NB4 (cell line): ENCODE measurements at regions not wholly inside any gene's neighbourhood (a gene's known extent, or its start where the extent isn't known, plus 50 kb on each side); places are given as distances from the start of the nearest gene placed in this dataset.
A peak's percentile ranks its signal among the peaks of the same experiment; 100 is the strongest.
"Not testable (repeated sequence)": the region's sequence is repeated elsewhere in the genome, so short reads cannot be mapped to it uniquely, and the experiment has no call there.

Experiments used
- DNase-seq: peaks from one replicate; pipeline ENCODE4 v3.0.0; 2010; ENCODE audit warnings: low read depth
- H3K4me3 ChIP-seq: one replicate; pipeline ENCODE4 v1.5.1; 2011; ENCODE audit warnings: mild to moderate bottlenecking, low read depth, low read length, moderate library complexity
- MYC ChIP-seq: IDR thresholded peaks from 2 replicates; pipeline ENCODE4 v1.6.1; 2011; ENCODE audit warnings: low read depth, low read length
- POLR2A ChIP-seq: IDR thresholded peaks from 2 replicates; pipeline ENCODE4 v1.6.1; 2011; ENCODE audit warnings: mild to moderate bottlenecking; ENCODE audit not compliant: insufficient read length; ENCODE audit errors: extremely low read depth
- TF ChIP-seq, protein P1 (sequence below): IDR thresholded peaks from one replicate; pipeline ENCODE4 v1.5.1; 2012; ENCODE audit warnings: low read depth, low read length
- TF ChIP-seq, protein P2 (sequence below): IDR thresholded peaks from 2 replicates; pipeline ENCODE4 v1.6.1; 2011; ENCODE audit warnings: low read depth, low read length

DNA sequence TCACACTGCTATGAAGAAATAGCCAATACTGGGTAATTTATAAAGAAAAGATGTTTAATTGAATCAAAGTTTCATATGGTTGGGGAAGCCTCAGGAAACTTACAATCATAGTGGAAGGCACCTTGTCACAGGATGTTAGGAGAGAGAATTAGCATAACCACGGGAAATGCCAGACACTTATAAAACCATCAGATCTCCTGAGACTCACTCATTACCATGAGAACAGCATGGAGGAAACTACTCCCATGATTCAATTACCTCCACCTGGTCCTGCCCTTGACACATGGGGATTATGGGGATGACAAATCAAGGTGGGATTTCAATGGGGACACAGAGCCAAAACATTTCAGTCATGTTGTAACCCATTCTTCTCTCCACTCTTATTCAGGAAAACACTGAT lies 472.9 kb upstream of the FSIP2 start:
- TF ChIP-seq, protein P1, sequence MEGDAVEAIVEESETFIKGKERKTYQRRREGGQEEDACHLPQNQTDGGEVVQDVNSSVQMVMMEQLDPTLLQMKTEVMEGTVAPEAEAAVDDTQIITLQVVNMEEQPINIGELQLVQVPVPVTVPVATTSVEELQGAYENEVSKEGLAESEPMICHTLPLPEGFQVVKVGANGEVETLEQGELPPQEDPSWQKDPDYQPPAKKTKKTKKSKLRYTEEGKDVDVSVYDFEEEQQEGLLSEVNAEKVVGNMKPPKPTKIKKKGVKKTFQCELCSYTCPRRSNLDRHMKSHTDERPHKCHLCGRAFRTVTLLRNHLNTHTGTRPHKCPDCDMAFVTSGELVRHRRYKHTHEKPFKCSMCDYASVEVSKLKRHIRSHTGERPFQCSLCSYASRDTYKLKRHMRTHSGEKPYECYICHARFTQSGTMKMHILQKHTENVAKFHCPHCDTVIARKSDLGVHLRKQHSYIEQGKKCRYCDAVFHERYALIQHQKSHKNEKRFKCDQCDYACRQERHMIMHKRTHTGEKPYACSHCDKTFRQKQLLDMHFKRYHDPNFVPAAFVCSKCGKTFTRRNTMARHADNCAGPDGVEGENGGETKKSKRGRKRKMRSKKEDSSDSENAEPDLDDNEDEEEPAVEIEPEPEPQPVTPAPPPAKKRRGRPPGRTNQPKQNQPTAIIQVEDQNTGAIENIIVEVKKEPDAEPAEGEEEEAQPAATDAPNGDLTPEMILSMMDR, result no peak
- TF ChIP-seq POLR2A (no peak), MYC (no peak)
- TF ChIP-seq, protein P2, sequence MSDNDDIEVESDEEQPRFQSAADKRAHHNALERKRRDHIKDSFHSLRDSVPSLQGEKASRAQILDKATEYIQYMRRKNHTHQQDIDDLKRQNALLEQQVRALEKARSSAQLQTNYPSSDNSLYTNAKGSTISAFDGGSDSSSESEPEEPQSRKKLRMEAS, result no peak
- H3K4me3 ChIP-seq, result no peak overlapping the region
- DNase-seq, result no peak

DNA sequence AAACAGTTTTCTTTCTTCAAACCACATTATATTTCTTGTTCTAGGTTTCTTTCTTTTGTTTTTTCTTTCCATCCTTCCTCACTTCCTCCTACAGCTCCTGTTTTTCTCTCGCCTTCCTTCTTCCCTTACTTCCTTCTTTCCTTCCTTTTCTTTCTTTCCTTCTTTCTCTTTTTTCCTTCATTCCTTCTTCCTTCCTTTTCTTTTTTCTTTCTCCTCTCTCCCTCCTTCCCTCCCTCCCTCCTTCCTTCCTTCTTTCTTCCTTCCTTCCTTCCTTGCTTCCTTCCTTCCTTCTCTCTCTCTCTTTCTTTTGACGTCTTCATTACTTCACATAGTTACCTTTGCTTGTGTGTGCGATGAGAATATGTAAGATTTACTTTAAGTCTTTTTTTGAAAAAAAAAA lies 470.0 kb upstream of the FSIP2 start:
- TF ChIP-seq, protein P2, result no peak
- TF ChIP-seq, protein P1, result no peak
- TF ChIP-seq POLR2A (no peak), MYC (no peak)
- H3K4me3 ChIP-seq, result no peak overlapping the region
- DNase-seq, result no peak

DNA sequence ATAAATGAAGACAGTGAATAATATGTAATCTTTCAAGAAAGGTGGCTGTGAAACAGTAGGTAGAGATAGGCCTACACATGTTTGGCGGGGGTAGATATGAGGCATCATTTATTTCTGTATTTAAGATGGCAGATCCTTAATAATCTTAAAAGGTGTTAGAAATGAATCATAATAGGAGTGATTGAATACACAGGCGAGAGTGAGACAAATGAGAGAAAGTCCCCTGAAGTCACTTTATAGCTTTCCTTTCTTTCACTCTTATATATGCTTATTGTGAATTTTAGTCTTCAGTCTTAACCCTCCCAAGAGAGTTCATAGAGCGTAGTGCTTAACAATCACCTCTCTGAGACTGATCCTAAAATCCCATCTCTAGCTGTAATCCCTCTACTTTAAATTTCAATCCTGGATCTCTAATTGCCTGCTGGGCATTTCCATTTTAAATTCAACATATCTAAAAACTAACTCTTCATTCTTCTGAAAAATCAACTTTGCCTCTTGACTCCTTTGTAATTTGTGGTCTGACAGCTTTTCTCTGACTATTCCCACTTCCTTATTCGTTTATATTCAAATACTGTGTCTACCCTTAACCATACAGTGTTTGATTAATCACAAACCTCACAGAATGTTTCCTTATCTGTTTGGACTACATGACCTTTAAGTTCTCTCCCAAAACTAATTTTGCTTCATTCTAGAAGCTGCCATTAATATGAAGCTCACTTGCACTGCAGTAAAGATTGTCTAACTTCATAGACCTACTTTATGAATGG lies 463.7 kb upstream of the FSIP2 start:
- H3K4me3 ChIP-seq, result no peak overlapping the region
- TF ChIP-seq POLR2A, result no peak
- TF ChIP-seq, protein P2, result no peak
- TF ChIP-seq MYC, result no peak
- TF ChIP-seq, protein P1, result no peak
- no peak for DNase-seq

DNA sequence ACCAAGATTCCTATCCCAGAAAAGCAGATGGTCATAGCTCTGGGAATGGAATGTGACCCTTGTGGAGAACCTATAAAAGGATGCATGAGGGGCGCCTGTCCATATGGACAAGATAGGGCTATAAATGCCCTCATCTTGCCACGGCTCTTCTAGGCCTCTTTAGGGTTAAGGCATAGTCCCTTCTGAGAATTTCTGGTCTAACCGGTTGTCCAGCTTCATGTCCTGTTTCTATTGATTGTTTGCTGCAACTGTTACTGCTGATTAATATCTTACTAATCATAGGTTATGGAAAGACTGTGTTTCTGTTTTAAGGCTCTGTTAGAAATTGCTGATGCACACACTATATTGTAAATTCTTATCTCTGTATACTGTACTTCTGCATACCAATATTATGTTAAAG lies 462.6 kb upstream of the FSIP2 start:
- DNase-seq, H3K4me3 ChIP-seq: not testable (repeated sequence)

DNA sequence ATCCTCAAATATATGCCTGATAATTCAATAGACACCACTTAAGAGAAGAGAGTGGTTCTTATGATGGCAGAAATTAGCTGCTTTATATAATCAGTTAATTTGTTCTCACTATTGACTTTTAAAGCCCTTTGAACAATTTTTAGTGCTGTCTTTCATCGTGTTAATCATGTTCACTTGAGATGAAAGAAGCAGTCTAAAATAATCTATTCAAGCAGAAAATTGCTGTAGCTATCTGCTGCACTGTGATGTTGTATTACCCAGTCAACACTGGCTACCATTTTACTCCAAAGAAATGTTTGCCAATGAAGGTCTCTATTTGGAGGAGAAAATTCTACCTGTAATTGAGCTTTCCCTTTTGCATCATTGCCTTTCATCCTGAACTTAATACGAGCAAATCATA lies 459.8 kb upstream of the FSIP2 start:
- TF ChIP-seq MYC (no peak), POLR2A (no peak)
- TF ChIP-seq, protein P1, result no peak
- TF ChIP-seq, protein P2, result no peak
- H3K4me3 ChIP-seq, result no peak overlapping the region
- DNase-seq, result no peak

DNA sequence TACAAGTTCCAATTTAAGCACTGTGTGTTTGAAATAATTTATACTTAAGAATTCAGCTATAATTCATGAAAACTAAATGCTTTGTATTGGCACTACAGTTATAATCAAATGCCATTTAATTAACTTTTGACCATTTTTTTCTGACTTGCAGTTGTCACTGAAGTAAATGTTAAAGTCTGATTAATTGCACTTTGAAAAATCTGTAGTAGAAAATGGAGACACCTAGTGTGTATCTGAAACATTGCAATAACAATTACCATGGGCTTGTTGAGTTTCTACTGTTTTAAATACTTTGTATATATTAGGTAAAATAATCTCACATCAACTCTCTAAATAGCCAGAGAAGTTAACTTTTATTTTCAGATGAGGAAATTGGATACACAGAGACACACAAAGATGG lies 458.6 kb upstream of the FSIP2 start:
- DNase-seq, result peak; percentile 33
- no peak overlapping the region for H3K4me3 ChIP-seq
- TF ChIP-seq MYC (no peak), POLR2A (no peak)
- TF ChIP-seq, protein P1, result peak; percentile 15
- TF ChIP-seq, protein P2, result no peak
